HepG2 (cell line): ENCODE measurements at regions not wholly inside any gene's neighbourhood (a gene's known extent, or its start where the extent isn't known, plus 50 kb on each side); places are given as distances from the start of the nearest gene placed in this dataset.

ENCODE experiments used
- ATAC-seq: fragments of 200-7000 bp; cut with Tn5 transposase; 3 replicates; pipeline ENCODE4 v1.9.1; 2020; ENCODE audit warnings: mild to moderate bottlenecking, moderate library complexity
- BruUV-seq: library from RNA; stranded (reverse); fragments of 400-500 nt; replicated peaks from 2 replicates; lab custom pipeline; 2021; lab: Mats Ljungman, UMichigan
- CTCF ChIA-PET: fragments of 300-600 bp; formaldehyde crosslinking; extraction: SDS; loops from one replicate; lab custom pipeline; 2021; ENCODE audit warnings: low total read pairs, inconsistent platforms, low intra/inter-chr PET ratio; lab: Yijun Ruan, JAX
- POLR2A ChIA-PET: fragments of 350-600 bp; sonication (Branson Sonifier 250); formaldehyde crosslinking; loops from one replicate; lab custom pipeline; 2020; ENCODE audit warnings: antibody characterized with exemption, inconsistent platforms; lab: Yijun Ruan, JAX
- DNase-seq: peaks from one replicate; pipeline ENCODE4 v3.0.0-alpha.2; 2015; ENCODE audit warnings: low spot score
- FAIRE-seq: peaks from 3 replicates; lab custom pipeline; 2011; peaks lifted over from hg19 to GRCh38; lab: Jason Lieb, UNC
- H2AFZ ChIP-seq: one replicate; pipeline ENCODE4 v1.6.1; 2011; ENCODE audit warnings: low read length, inconsistent platforms
- H3K27ac ChIP-seq: fragments of 300-600 bp; 3 replicates; pipeline ENCODE4 v1.8.0; 2011; ENCODE audit warnings: mixed run types, mild to moderate bottlenecking, mixed read lengths, low read length, inconsistent platforms; ENCODE audit not compliant: insufficient read depth; ENCODE audit errors: extremely low read length
- H3K27me3 ChIP-seq, 2 experiments: fragments of 200-600 bp in 1 of 2; 2 replicates in 1 of 2; 3 replicates in 1 of 2; pipeline versions ENCODE4 v1.6.0 to v1.8.0; 2011; ENCODE audit warnings: low read length in 2 of 2, mild to moderate bottlenecking in 2 of 2, moderate library complexity in 2 of 2, inconsistent platforms in 1 of 2; ENCODE audit not compliant: insufficient read depth in 2 of 2, control insufficient read depth in 1 of 2
- H3K36me3 ChIP-seq, 2 experiments: fragments of 200-600 bp in 1 of 2; replicated peaks in 1 of 2; 2 replicates in 1 of 2; 3 replicates in 1 of 2; pipeline versions ENCODE4 v1.5.1 to v1.8.0; 2011; ENCODE audit warnings: low read length in 2 of 2, inconsistent platforms in 1 of 2; ENCODE audit not compliant: insufficient read depth in 2 of 2, control insufficient read depth in 1 of 2
- H3K4me1 ChIP-seq: 2 replicates; pipeline ENCODE4 v1.5.1; 2012; ENCODE audit warnings: low read length, inconsistent platforms; ENCODE audit not compliant: insufficient read depth
- H3K4me2 ChIP-seq: 2 replicates; pipeline ENCODE4 v1.6.0; 2011; ENCODE audit warnings: low read depth, low read length, inconsistent platforms
- H3K4me3 ChIP-seq, 3 experiments: fragments of 200-600 bp in 1 of 3; sonication (generic), shearing (Covaris generic) in 1 of 3; replicated peaks in 1 of 3; 2 replicates each; pipeline ENCODE4 v1.5.1; 2011 to 2016; ENCODE audit warnings: low read length in 3 of 3, inconsistent platforms in 2 of 3, low read depth in 2 of 3, mild to moderate bottlenecking in 2 of 3, control low read depth in 1 of 3, mixed read lengths in 1 of 3; ENCODE audit not compliant: insufficient read depth in 1 of 3
- H3K79me2 ChIP-seq: one replicate; pipeline ENCODE4 v1.6.1; 2011; ENCODE audit warnings: low read length, inconsistent platforms; ENCODE audit not compliant: insufficient read depth
- H3K9ac ChIP-seq: 2 replicates; pipeline ENCODE4 v1.6.0; 2011; ENCODE audit warnings: mild to moderate bottlenecking, low read depth, low read length, inconsistent platforms; ENCODE audit not compliant: insufficient read depth
- H3K9me3 ChIP-seq: 2 replicates; pipeline ENCODE4 v1.5.1; 2012; ENCODE audit warnings: mild to moderate bottlenecking, low read length
- H4K20me1 ChIP-seq: 2 replicates; pipeline ENCODE4 v1.6.0; 2011; ENCODE audit warnings: inconsistent platforms, mild to moderate bottlenecking, low read length, moderate library complexity; ENCODE audit not compliant: insufficient read depth
- HDAC1 ChIP-seq: sonication (generic); formaldehyde crosslinking; IDR thresholded peaks from 2 replicates; pipeline ENCODE4 v1.5.1; 2020; ENCODE audit warnings: mild to moderate bottlenecking, missing genetic modification reagents
- HMG20B ChIP-seq: conservative IDR thresholded peaks from 2 replicates; pipeline ENCODE4 v1.6.1; 2016; ENCODE audit warnings: missing genetic modification reagents, missing compliant biosample characterization
- KDM2A ChIP-seq: sonication (generic); formaldehyde crosslinking; IDR thresholded peaks from 2 replicates; pipeline ENCODE4 v1.4.0; 2020; ENCODE audit warnings: low read depth, missing genetic modification reagents, borderline replicate concordance
- KLF6 ChIP-seq: IDR thresholded peaks from 2 replicates; pipeline ENCODE4 v1.8.0; 2016; ENCODE audit warnings: missing biosample characterization, missing genetic modification reagents
- MAFG ChIP-seq: sonication (generic); formaldehyde crosslinking; IDR thresholded peaks from 2 replicates; pipeline ENCODE4 v1.5.1; 2020; ENCODE audit warnings: mild to moderate bottlenecking, missing genetic modification reagents
- POLR2AphosphoS5 ChIP-seq: IDR thresholded peaks from 2 replicates; pipeline ENCODE4 v1.6.1; 2012; ENCODE audit warnings: low read depth, low read length
- RBM39 ChIP-seq: fragments of 200-400 bp; formaldehyde crosslinking; IDR thresholded peaks from one replicate; pipeline ENCODE4 v1.6.1; 2018; ENCODE audit warnings: antibody characterized with exemption, mild to moderate bottlenecking, low read depth, low read length; ENCODE audit not compliant: poor library complexity, severe bottlenecking
- RFXANK ChIP-seq: IDR thresholded peaks from 2 replicates; pipeline ENCODE4 v1.6.1; 2016
- SMAD3 ChIP-seq: sonication (generic); formaldehyde crosslinking; IDR thresholded peaks from 2 replicates; pipeline ENCODE4 v1.4.0; 2020; ENCODE audit warnings: missing genetic modification reagents
- SPEN ChIP-seq: sonication (generic); formaldehyde crosslinking; IDR thresholded peaks from 2 replicates; pipeline ENCODE4 v1.5.1; 2020; ENCODE audit warnings: low read depth, mild to moderate bottlenecking, missing genetic modification reagents
- SRSF1 ChIP-seq: fragments of 200-400 bp; formaldehyde crosslinking; optimal IDR thresholded peaks from 2 replicates; pipeline ENCODE3; 2017; ENCODE audit warnings: mild to moderate bottlenecking, low read depth, low read length, moderate library complexity
- ZNF780A ChIP-seq: sonication (generic); formaldehyde crosslinking; IDR thresholded peaks from 2 replicates; pipeline ENCODE4 v1.8.0; 2022; ENCODE audit warnings: mild to moderate bottlenecking, missing genetic modification reagents, moderate library complexity
- WGBS: methylation state at CpG from one replicate; pipeline ENCODE4 v1.1.6; 2017; ENCODE audit warnings: low lambda C conversion rate; 5-methylcytosine and 5-hydroxymethylcytosine counted together
- in situ Hi-C: cut with HindIII; loops from 2 replicates; pipeline ENCODE4 v1.10.0; 2017; ENCODE audit warnings: low pct_unique_long_range_greater_than_20kb; ENCODE audit not compliant: extremely low pct_ligation_motif_present
- intact Hi-C: fragments of 100-400 bp; cut with micrococcal nuclease; formaldehyde crosslinking; loops from one replicate; pipeline ENCODE4 v1.10.0; 2022; ENCODE audit not compliant: unreplicated experiment
- TF ChIP-seq, protein P1 (sequence below): sonication (generic); formaldehyde crosslinking; conservative IDR thresholded peaks from 2 replicates; pipeline ENCODE4 v1.5.0; 2020; ENCODE audit warnings: missing genetic modification reagents
- TF ChIP-seq, protein P2 (sequence below): sonication (generic); formaldehyde crosslinking; IDR thresholded peaks from 2 replicates; pipeline ENCODE4 v1.5.0; 2020; ENCODE audit warnings: missing genetic modification reagents
- TF ChIP-seq, protein P3 (sequence below), 2 experiments: sonication (generic) in 1 of 2; formaldehyde crosslinking in 1 of 2; IDR thresholded peaks; 2 replicates each; pipeline versions ENCODE4 v1.4.0 to v1.6.1; 2018 to 2020; ENCODE audit warnings: missing genetic modification reagents in 2 of 2, borderline replicate concordance in 1 of 2, low read depth in 1 of 2, mild to moderate bottlenecking in 1 of 2, missing biosample characterization in 1 of 2
- TF ChIP-seq, protein P4 (sequence below): IDR thresholded peaks from 2 replicates; pipeline ENCODE4 v1.6.1; 2016; ENCODE audit warnings: low read depth

- Histone ChIP-seq H3K4me2 (no peak overlapping the region), H3K79me2 (no peaks in the 10 kb centered on the region), H3K27me3 (no peaks in the 10 kb centered on the region; a peak in 1 of 5 replicates), H3K4me1 (no peaks in the 10 kb centered on the region), H3K4me3 (no peak overlapping the region), H4K20me1 (no peaks in the 10 kb centered on the region), H2AFZ (no peak overlapping the region), H3K36me3 (no peaks in the 10 kb centered on the region), H3K9me3 (no peaks in the 10 kb centered on the region), H3K9ac (no peak overlapping the region), H3K27ac (no peak overlapping the region)
- FAIRE-seq (no peak), DNase-seq (no peak), ATAC-seq (no peak)
- 0% methylated on average over 1 of the region's 1 CpG for WGBS
- ChIA-PET POLR2A (no interaction called here), CTCF (no interaction called here)
- in situ Hi-C loops (loop anchor here (25.0 kb wide), 1 partner anchor 201 kb away; no protein-coding TSS in a partner anchor), intact Hi-C loops (no loop called here)
- no TSS peak for BruUV-seq
- TF ChIP-seq, protein P1, sequence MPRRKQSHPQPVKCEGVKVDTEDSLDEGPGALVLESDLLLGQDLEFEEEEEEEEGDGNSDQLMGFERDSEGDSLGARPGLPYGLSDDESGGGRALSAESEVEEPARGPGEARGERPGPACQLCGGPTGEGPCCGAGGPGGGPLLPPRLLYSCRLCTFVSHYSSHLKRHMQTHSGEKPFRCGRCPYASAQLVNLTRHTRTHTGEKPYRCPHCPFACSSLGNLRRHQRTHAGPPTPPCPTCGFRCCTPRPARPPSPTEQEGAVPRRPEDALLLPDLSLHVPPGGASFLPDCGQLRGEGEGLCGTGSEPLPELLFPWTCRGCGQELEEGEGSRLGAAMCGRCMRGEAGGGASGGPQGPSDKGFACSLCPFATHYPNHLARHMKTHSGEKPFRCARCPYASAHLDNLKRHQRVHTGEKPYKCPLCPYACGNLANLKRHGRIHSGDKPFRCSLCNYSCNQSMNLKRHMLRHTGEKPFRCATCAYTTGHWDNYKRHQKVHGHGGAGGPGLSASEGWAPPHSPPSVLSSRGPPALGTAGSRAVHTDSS (CRISPR knock-in tag): no peak
- TF ChIP-seq ZNF780A (CRISPR knock-in tag) (no peak), KDM2A (CRISPR knock-in tag) (no peak), SRSF1 (no peak), POLR2AphosphoS5 (no peak), MAFG (CRISPR knock-in tag) (no peak), RBM39 (no peak), SPEN (CRISPR knock-in tag) (no peak), RFXANK (CRISPR knock-in tag) (no peak), KLF6 (CRISPR knock-in tag) (no peak), SMAD3 (CRISPR knock-in tag) (no peak), HMG20B (CRISPR knock-in tag) (no peak), HDAC1 (CRISPR knock-in tag) (no peak)
- TF ChIP-seq, protein P2, sequence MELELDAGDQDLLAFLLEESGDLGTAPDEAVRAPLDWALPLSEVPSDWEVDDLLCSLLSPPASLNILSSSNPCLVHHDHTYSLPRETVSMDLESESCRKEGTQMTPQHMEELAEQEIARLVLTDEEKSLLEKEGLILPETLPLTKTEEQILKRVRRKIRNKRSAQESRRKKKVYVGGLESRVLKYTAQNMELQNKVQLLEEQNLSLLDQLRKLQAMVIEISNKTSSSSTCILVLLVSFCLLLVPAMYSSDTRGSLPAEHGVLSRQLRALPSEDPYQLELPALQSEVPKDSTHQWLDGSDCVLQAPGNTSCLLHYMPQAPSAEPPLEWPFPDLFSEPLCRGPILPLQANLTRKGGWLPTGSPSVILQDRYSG (CRISPR knock-in tag): no peak
- TF ChIP-seq, protein P3, sequence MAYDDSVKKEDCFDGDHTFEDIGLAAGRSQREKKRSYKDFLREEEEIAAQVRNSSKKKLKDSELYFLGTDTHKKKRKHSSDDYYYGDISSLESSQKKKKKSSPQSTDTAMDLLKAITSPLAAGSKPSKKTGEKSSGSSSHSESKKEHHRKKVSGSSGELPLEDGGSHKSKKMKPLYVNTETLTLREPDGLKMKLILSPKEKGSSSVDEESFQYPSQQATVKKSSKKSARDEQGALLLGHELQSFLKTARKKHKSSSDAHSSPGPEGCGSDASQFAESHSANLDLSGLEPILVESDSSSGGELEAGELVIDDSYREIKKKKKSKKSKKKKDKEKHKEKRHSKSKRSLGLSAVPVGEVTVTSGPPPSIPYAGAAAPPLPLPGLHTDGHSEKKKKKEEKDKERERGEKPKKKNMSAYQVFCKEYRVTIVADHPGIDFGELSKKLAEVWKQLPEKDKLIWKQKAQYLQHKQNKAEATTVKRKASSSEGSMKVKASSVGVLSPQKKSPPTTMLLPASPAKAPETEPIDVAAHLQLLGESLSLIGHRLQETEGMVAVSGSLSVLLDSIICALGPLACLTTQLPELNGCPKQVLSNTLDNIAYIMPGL (CRISPR knock-in tag; IDR thresholded peaks at IDR 0.05; ENCODE audit: borderline replicate concordance in 1 of 2, low read depth in 1 of 2): no peak
- TF ChIP-seq, protein P4, sequence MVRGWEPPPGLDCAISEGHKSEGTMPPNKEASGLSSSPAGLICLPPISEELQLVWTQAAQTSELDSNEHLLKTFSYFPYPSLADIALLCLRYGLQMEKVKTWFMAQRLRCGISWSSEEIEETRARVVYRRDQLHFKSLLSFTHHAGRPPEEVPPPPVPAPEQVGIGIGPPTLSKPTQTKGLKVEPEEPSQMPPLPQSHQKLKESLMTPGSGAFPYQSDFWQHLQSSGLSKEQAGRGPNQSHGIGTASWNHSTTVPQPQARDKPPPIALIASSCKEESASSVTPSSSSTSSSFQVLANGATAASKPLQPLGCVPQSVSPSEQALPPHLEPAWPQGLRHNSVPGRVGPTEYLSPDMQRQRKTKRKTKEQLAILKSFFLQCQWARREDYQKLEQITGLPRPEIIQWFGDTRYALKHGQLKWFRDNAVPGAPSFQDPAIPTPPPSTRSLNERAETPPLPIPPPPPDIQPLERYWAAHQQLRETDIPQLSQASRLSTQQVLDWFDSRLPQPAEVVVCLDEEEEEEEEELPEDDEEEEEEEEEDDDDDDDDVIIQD (CRISPR knock-in tag): no peak
Measured at GRCh38 chr12:107986183-107986582, 142.9 kb upstream of the WSCD2 start.
